GM21619 (cell line): ENCODE measurements at regions not wholly inside any gene's neighbourhood (a gene's known extent, or its start where the extent isn't known, plus 50 kb on each side); places are given as distances from the start of the nearest gene placed in this dataset.

Experiments used
- ATAC-seq: cut with Tn5 transposase; IDR thresholded peaks from one replicate; pipeline ENCODE4 v1.9.1; 2021; ENCODE audit not compliant: unreplicated experiment

DNA sequence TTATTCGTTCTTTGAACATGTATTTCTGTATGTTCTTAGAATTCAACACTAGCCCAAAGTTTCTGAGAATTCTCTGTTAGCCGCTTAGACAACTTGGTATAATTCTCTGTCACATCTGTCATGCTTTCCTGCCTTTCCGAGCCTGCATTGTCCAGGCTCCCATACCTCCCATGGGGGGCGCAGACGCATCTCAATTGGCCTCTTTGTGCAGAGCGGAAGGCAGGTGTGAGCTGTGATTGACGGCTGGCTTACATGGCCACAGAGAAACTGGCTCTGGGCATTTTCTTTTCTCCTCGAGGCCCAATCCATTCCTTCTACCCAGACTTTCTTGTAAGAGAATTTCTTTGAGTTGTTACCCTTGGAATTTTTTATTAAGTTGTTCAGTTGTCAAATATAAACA is 132.7 kb upstream of the SESN3 start:
- ATAC-seq, result no peak

GRCh38 chr11:95363164-95363563 is 132.2 kb upstream of the SESN3 start:
- ATAC-seq, result no peak

- no peak for ATAC-seq
Observed at GRCh38 chr11:95361180-95361579, 130.2 kb upstream of the SESN3 start.

- no peak for ATAC-seq
Observed at GRCh38 chr11:95360377-95361075, 129.5 kb upstream of the SESN3 start.

- ATAC-seq, result no peak
Observed at GRCh38 chr11:95359756-95360155, 128.8 kb upstream of the SESN3 start.

- no peak for ATAC-seq
Observed at GRCh38 chr11:95359341-95359663, 128.3 kb upstream of the SESN3 start.

- no peak for ATAC-seq
Observed at GRCh38 chr11:95358511-95359340, 127.7 kb upstream of the SESN3 start.

- no peak for ATAC-seq
Observed at GRCh38 chr11:95354304-95354703, 123.3 kb upstream of the SESN3 start.

DNA sequence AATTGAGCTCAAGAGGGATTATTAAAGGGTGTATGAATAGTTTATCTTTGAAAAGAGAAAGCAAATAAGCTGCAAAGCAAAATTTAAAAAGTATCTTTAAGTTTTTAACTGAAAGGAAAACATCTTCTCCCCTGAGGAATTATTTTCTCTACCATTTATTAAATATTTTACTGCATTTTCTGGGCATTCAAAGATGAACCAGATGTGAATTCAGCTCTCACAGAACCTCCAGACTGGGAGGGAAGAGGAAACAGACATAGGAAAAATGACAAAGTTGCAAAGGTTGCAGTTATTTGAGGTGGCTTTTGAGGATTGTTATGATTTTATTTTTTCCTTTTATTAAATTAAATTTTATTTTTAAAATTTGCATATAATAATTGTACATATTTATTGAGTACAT is 122.7 kb upstream of the SESN3 start:
- no peak for ATAC-seq

DNA sequence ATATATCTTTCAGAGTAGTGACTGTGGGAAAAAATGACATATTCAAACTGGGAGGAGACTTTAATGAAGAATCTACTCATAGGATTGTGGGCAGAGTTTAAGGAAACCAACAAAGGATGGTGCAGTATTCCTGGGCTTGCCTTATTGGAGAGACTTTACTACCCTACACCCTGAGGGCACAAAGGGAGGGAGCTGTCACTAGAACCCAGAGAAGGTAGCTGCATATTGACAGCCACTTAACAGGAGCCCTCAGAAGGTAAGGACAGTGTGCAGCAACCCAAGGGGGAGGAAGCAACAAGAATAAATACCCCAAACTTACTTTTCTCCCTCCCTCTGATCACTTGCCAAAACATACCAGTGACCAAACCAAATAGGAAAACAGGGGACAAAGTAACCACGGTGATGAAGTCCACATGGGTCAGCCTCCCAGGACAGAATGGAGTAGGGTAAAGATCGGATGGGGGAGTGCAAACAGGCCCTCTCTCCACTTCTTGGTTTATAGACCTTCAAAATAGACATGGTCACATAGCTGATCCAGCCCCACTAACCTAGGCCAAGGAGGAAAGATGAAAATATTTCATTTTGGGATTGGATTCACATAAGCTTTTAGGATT is 121.8 kb upstream of the SESN3 start:
- ATAC-seq, result no peak

- no peak for ATAC-seq
Observed at GRCh38 chr11:95349345-95349942, 118.4 kb upstream of the SESN3 start.

DNA sequence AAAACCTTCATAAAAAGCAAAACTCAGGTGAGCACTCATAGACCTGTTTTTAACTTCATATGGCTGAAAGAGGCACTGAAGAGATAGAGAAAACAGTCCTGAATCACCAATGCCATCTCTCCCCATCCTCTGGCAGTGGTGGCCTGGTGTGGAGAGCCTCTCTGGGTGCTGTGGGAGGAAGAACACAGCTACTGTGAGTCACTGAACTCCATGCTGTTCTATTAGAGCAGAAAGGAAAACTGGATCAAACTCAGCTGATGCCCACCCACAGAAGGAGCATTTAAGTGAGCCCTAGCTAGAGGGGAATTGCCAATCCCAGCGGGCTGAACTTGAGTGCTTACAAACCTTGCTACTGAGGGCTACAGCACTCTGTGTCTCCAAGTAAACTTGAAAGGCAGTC is 115.3 kb upstream of the SESN3 start:
- ATAC-seq, result no peak

DNA sequence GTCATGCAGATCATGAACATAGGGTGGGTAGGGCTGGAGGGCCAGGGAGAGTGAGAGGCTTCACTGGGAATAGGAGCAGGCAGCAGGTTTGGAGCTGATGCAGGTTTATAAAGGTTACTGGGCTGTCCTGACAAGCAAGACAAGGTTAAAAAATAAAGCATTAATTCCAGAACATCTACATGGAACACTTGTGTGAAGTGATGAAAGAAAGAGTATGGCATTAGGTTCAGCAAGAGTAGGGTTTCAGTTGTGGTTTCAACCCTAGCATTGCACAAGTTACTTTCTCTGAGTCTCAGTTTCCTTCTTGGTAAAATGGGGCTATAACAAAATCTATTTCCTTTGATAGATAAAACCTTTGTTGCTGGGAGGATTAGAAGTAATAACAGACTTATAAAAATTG is 114.6 kb upstream of the SESN3 start:
- peak; percentile 90 for ATAC-seq

DNA sequence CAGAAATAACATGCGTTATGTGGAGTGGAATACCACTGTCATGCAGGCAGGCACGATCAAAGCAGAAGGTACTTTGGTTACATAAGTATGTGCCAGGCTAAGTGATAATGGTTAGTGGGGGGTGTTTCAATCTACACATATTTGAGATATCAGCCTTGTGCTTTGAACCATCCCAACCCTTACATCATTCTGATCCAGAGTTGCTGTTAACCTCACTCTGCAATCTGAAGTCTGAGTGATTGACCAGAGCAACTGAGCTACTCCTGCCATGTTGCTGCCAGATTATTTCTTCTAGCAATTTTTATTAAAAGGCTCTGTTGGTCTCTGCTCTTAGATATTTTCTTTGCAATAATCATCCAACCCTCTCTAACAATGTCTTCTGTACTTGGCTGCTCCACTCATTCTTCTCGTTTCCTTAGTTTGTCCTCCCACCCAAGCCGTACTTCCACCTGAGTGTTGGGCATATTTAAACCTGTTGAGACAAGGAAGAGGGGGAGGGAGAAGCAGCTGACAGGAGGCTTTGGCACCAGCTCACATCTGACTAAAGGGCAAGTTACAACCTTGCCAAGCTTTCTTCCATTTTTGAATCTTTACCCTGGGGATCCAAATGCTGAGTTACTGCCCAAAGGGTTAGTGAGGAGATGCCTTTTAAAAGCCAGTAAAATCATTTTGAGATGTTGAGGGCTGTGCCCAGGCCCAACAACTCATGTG is 114.1 kb upstream of the SESN3 start:
- ATAC-seq, result no peak

DNA sequence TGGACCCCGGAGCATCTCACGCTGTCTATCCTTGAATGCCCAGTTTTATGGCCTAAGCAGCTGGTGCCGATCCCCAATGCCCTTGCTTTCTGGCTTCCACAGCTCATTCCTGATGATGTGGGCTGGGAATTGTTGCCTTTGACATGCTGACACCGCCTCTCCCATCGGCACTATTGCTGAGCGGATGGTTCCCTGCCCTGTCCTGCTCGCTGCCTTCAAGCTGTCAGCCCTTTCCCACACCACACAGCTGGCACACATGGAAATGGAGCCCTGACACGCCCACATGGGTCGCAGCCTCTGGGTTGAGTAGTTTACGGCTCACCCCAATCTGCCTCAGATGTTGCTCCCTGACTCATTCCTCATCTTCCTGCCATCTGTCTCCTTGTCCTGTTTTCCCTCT is 110.2 kb upstream of the SESN3 start:
- no peak for ATAC-seq

- peak; percentile 34 for ATAC-seq
Observed at GRCh38 chr11:95339086-95339901, 108.3 kb upstream of the SESN3 start.

- ATAC-seq, result no peak
Observed at GRCh38 chr11:95338430-95338991, 107.5 kb upstream of the SESN3 start.

GRCh38 chr11:95337972-95338429 is 107.0 kb upstream of the SESN3 start:
- peak; percentile 3 for ATAC-seq

- peak; percentile 90 for ATAC-seq
Observed at GRCh38 chr11:95337175-95337957, 106.4 kb upstream of the SESN3 start.
